HEK293 (cell line): ENCODE measurements at regions not wholly inside any gene's neighbourhood (a gene's known extent, or its start where the extent isn't known, plus 50 kb on each side); places are given as distances from the start of the nearest gene placed in this dataset.

ENCODE experiments used
- CTCF ChIP-seq: fragments of 450-650 bp; formaldehyde crosslinking; IDR thresholded peaks from 2 replicates; pipeline ENCODE4 v1.5.1; 2016; ENCODE audit warnings: missing biosample characterization, missing genetic modification characterization
- PATZ1 ChIP-seq: fragments of 450-650 bp; formaldehyde crosslinking; IDR thresholded peaks from 2 replicates; pipeline ENCODE4 v1.5.1; 2016; ENCODE audit warnings: missing biosample characterization, missing genetic modification characterization
- PBX3 ChIP-seq: sonication (generic); formaldehyde crosslinking; IDR thresholded peaks from 2 replicates; pipeline ENCODE4 v1.8.1; 2022; ENCODE audit warnings: mild to moderate bottlenecking, moderate library complexity, missing genetic modification reagents
- REPIN1 ChIP-seq: fragments of 450-650 bp; formaldehyde crosslinking; IDR thresholded peaks from 2 replicates; pipeline ENCODE4 v1.5.1; 2017; ENCODE audit warnings: missing biosample characterization, missing genetic modification characterization, low read depth
- YY1 ChIP-seq: fragments of 450-650 bp; formaldehyde crosslinking; IDR thresholded peaks from 2 replicates; pipeline ENCODE4 v1.5.1; 2018; ENCODE audit warnings: missing biosample characterization, missing genetic modification characterization
- ZBTB10 ChIP-seq: fragments of 450-650 bp; formaldehyde crosslinking; IDR thresholded peaks from 2 replicates; pipeline ENCODE4 v1.5.1; 2016; ENCODE audit warnings: missing biosample characterization, missing genetic modification characterization
- ZEB2 ChIP-seq: fragments of 450-650 bp; formaldehyde crosslinking; IDR thresholded peaks from 2 replicates; pipeline ENCODE4 v1.5.1; 2016; ENCODE audit warnings: missing biosample characterization, missing genetic modification characterization
- ZNF350 ChIP-seq: fragments of 450-650 bp; formaldehyde crosslinking; IDR thresholded peaks from 2 replicates; pipeline ENCODE4 v1.5.0; 2017; ENCODE audit warnings: missing biosample characterization, mild to moderate bottlenecking, missing genetic modification characterization
- ZNF596 ChIP-seq: fragments of 450-650 bp; IDR thresholded peaks from 2 replicates; pipeline ENCODE4 v1.5.0; 2018; ENCODE audit warnings: missing biosample characterization, mild to moderate bottlenecking, missing genetic modification characterization, moderate library complexity
- ZNF624 ChIP-seq: fragments of 450-650 bp; formaldehyde crosslinking; IDR thresholded peaks from 2 replicates; pipeline ENCODE4 v1.5.1; 2017; ENCODE audit warnings: missing biosample characterization, missing genetic modification characterization
- ZNF768 ChIP-seq: fragments of 450-650 bp; formaldehyde crosslinking; IDR thresholded peaks from 2 replicates; pipeline ENCODE4 v1.5.1; 2018; ENCODE audit warnings: missing biosample characterization, mild to moderate bottlenecking, missing genetic modification characterization
- ZXDB ChIP-seq: fragments of 450-650 bp; formaldehyde crosslinking; IDR thresholded peaks from 2 replicates; pipeline ENCODE4 v1.5.1; 2016; ENCODE audit warnings: missing biosample characterization, missing genetic modification characterization
- TF ChIP-seq, protein P1 (sequence below): fragments of 450-650 bp; formaldehyde crosslinking; IDR thresholded peaks from 2 replicates; pipeline ENCODE4 v1.5.1; 2016; ENCODE audit warnings: missing biosample characterization, missing genetic modification characterization
- TF ChIP-seq, protein P2 (sequence below): fragments of 450-650 bp; formaldehyde crosslinking; IDR thresholded peaks from 2 replicates; pipeline ENCODE4 v1.5.1; 2017; ENCODE audit warnings: missing biosample characterization, missing genetic modification characterization

- TF ChIP-seq ZXDB (tag by site-specific recombination) (no peak), ZBTB10 (tag by site-specific recombination) (no peak), ZNF350 (tag by site-specific recombination) (no peak), PBX3 (CRISPR knock-in tag) (no peak), YY1 (tag by site-specific recombination) (no peak), CTCF (tag by site-specific recombination) (no peak), ZNF624 (tag by site-specific recombination) (no peak), ZNF768 (tag by site-specific recombination) (no peak), PATZ1 (tag by site-specific recombination) (no peak), ZEB2 (tag by site-specific recombination) (no peak), REPIN1 (no peak), ZNF596 (tag by site-specific recombination) (no peak)
- TF ChIP-seq, protein P1, sequence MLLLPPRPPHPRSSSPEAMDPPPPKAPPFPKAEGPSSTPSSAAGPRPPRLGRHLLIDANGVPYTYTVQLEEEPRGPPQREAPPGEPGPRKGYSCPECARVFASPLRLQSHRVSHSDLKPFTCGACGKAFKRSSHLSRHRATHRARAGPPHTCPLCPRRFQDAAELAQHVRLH (tag by site-specific recombination), result no peak
- TF ChIP-seq, protein P2, sequence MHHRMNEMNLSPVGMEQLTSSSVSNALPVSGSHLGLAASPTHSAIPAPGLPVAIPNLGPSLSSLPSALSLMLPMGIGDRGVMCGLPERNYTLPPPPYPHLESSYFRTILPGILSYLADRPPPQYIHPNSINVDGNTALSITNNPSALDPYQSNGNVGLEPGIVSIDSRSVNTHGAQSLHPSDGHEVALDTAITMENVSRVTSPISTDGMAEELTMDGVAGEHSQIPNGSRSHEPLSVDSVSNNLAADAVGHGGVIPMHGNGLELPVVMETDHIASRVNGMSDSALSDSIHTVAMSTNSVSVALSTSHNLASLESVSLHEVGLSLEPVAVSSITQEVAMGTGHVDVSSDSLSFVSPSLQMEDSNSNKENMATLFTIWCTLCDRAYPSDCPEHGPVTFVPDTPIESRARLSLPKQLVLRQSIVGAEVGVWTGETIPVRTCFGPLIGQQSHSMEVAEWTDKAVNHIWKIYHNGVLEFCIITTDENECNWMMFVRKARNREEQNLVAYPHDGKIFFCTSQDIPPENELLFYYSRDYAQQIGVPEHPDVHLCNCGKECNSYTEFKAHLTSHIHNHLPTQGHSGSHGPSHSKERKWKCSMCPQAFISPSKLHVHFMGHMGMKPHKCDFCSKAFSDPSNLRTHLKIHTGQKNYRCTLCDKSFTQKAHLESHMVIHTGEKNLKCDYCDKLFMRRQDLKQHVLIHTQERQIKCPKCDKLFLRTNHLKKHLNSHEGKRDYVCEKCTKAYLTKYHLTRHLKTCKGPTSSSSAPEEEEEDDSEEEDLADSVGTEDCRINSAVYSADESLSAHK (tag by site-specific recombination), result no peak
These were observed 132.8 kb upstream of the UGT8 start for GRCh38 chr4:114465766-114466165.
